Nucleus accumbens (tissue), 56 donors: ENCODE measurements at regions not wholly inside any gene's neighbourhood (a gene's known extent, or its start where the extent isn't known, plus 50 kb on each side); places are given as distances from the start of the nearest gene placed in this dataset.

Source experiments
- DNase-seq, 56 donors: peaks; one replicate each; lab custom pipeline; 2025; lab: John Stamatoyannopoulos, UW

GRCh38 chr1:79113836-79114235 is 107.3 kb upstream of the ADGRL4 start:
- DNase-seq: no peak

GRCh38 chr1:79110749-79111148 is 104.2 kb upstream of the ADGRL4 start:
- DNase-seq: no peak

- DNase-seq: no peak
Measured at GRCh38 chr1:79109445-79109844, 102.9 kb upstream of the ADGRL4 start.

- no peak for DNase-seq
Measured at GRCh38 chr1:79105500-79105899, 99.0 kb upstream of the ADGRL4 start.

- no peak for DNase-seq
Measured at GRCh38 chr1:79104617-79105016, 98.1 kb upstream of the ADGRL4 start.

- no peak for DNase-seq
Measured at GRCh38 chr1:79100385-79100784, 93.9 kb upstream of the ADGRL4 start.

- DNase-seq: no peak
Measured at GRCh38 chr1:79090985-79091384, 84.5 kb upstream of the ADGRL4 start.

- no peak for DNase-seq
Measured at GRCh38 chr1:79089946-79090345, 83.4 kb upstream of the ADGRL4 start.

- DNase-seq: no peak
Measured at GRCh38 chr1:79082233-79082632, 75.7 kb upstream of the ADGRL4 start.

- DNase-seq: no peak
Measured at GRCh38 chr1:79079770-79080169, 73.2 kb upstream of the ADGRL4 start.

- DNase-seq: no peak
Measured at GRCh38 chr1:79074975-79075374, 68.4 kb upstream of the ADGRL4 start.

- DNase-seq: no peak
Measured at GRCh38 chr1:79069828-79070227, 63.3 kb upstream of the ADGRL4 start.

GRCh38 chr1:79059341-79059740 is 52.8 kb upstream of the ADGRL4 start:
- DNase-seq: no peak
